Spinal cord (tissue), 9 donors: ENCODE measurements at regions not wholly inside any gene's neighbourhood (a gene's known extent, or its start where the extent isn't known, plus 50 kb on each side); places are given as distances from the start of the nearest gene placed in this dataset.

Experiments used
- DNase-seq, 6 donors: peaks; one replicate each; pipeline versions ENCODE4 v3.0.0 to v3.0.0-alpha.2; 2013 to 2015; ENCODE audit warnings: low spot score in 6 of 6, low read depth in 4 of 6
- H3K27ac ChIP-seq: one replicate; pipeline ENCODE4 v1.5.1; 2013; ENCODE audit warnings: low read depth, low read length, control low read depth
- H3K27me3 ChIP-seq: one replicate; pipeline ENCODE4 v1.6.1; 2013; ENCODE audit warnings: low read length; ENCODE audit not compliant: control insufficient read depth, insufficient read depth
- H3K36me3 ChIP-seq: one replicate; pipeline ENCODE4 v1.6.1; 2013; ENCODE audit warnings: low read length; ENCODE audit not compliant: control insufficient read depth, insufficient read depth
- H3K4me1 ChIP-seq: one replicate; pipeline ENCODE4 v1.6.1; 2013; ENCODE audit warnings: low read length; ENCODE audit not compliant: control insufficient read depth, insufficient read depth
- H3K4me3 ChIP-seq: one replicate; pipeline ENCODE4 v1.5.1; 2013; ENCODE audit warnings: low read depth, low read length, control low read depth
- H3K9me3 ChIP-seq: one replicate; pipeline ENCODE4 v1.6.1; 2013; ENCODE audit warnings: low read length; ENCODE audit not compliant: control insufficient read depth, insufficient read depth
- WGBS: methylation state at CpG from one replicate; pipeline ENCODE4 v1.1.5; 2013; ENCODE audit warnings: missing lambda C conversion rate; ENCODE audit not compliant: insufficient coverage; 5-methylcytosine and 5-hydroxymethylcytosine counted together
- donor health status: healthy.

DNA sequence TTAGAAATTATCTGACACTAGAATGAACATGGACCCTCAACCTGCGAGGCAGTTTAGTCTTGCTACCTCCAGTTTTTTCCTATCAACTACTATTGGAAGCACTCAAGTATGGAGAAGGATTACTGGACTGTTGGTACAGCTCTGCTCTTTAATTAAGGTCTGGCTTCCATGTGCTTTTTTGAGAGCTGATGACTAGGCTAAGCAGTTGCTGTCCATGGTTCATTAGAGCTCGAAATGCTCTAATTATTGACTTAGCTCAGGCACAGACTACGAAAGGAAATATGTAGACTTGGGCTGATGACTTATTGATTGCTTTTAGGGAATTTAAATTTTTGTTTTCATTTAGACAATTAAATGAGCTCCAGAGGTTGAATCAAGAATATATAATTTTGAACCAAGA, 1281.6 kb downstream of the HACE1 start:
- no peak overlapping the region for H3K4me3 ChIP-seq
- H3K4me1 ChIP-seq, result no peaks in the 10 kb centered on the region
- no peaks in the 10 kb centered on the region for H3K9me3 ChIP-seq
- no peak for DNase-seq
- no peaks in the 10 kb centered on the region for H3K27me3 ChIP-seq
- WGBS, result 100% methylated on average over 1 of the region's 3 CpGs
- no peaks in the 10 kb centered on the region for H3K36me3 ChIP-seq
- no peak overlapping the region for H3K27ac ChIP-seq

GRCh38 chr6:103570431-103570830, 1289.3 kb downstream of the HACE1 start:
- no CpG with 5 or more reads among the region's 2 CpGs for WGBS
- Histone ChIP-seq H3K4me3 (no peak overlapping the region), H3K36me3 (no peaks in the 10 kb centered on the region), H3K27ac (no peak overlapping the region), H3K4me1 (no peaks in the 10 kb centered on the region), H3K27me3 (no peaks in the 10 kb centered on the region), H3K9me3 (no peaks in the 10 kb centered on the region)
- peak in 2 of 6 donors; percentile 1 to 51 for DNase-seq

DNA sequence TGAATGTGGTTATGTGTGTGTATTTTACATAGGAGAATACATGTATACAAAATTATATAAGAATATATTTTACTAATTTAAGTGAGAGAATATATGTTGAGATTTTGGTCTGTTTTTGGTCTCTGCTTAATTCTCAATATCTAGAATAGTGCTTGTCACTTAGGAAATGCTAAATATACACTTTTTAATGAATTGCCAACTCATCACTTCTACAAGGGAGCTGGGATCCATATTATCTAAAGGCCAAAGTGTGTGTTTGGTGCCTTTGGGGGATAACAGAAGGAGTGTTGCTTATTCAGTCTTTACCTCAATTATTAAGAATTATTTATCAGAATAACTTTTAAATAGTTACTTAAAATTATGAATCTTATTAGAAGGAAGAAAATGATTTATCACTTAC, 1304.8 kb downstream of the HACE1 start:
- no peak for DNase-seq
- Histone ChIP-seq H3K27ac (no peak overlapping the region), H3K4me3 (no peak overlapping the region), H3K9me3 (no peaks in the 10 kb centered on the region), H3K4me1 (no peaks in the 10 kb centered on the region), H3K27me3 (no peaks in the 10 kb centered on the region), H3K36me3 (no peaks in the 10 kb centered on the region)

DNA sequence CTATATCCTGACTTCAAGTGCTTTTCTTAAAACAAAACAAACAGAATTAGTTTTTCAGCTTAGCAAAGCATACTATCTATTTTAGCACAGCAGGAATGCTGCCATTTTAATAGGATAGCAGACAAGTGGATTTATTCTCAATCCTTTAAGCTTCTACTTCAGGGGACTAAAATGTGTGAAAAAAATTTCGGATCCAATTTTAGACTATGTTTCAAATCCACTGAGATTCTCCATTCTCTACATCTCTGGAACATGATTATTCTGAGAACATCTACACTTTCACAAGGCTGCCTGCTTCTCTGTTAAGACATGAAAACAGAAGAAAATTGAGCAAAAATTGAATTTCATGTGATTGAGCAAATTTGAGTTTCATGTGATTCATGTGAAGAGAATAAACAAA, 1321.3 kb downstream of the HACE1 start:
- Histone ChIP-seq H3K4me1 (no peaks in the 10 kb centered on the region), H3K36me3 (no peaks in the 10 kb centered on the region), H3K27ac (no peak overlapping the region), H3K27me3 (no peaks in the 10 kb centered on the region), H3K9me3 (no peaks in the 10 kb centered on the region), H3K4me3 (no peak overlapping the region)
- WGBS, result no CpG with 5 or more reads among the region's 1 CpG
- peak in 2 of 6 donors; percentile 6 to 13 for DNase-seq

- Histone ChIP-seq H3K4me3 (no peak overlapping the region), H3K27me3 (no peaks in the 10 kb centered on the region), H3K27ac (no peak overlapping the region), H3K9me3 (no peaks in the 10 kb centered on the region), H3K4me1 (no peaks in the 10 kb centered on the region), H3K36me3 (no peaks in the 10 kb centered on the region)
- DNase-seq, result no peak
- WGBS, result 80% methylated on average over 1 of the region's 2 CpGs
Observed at GRCh38 chr6:103534814-103535213, 1324.9 kb downstream of the HACE1 start.

DNA sequence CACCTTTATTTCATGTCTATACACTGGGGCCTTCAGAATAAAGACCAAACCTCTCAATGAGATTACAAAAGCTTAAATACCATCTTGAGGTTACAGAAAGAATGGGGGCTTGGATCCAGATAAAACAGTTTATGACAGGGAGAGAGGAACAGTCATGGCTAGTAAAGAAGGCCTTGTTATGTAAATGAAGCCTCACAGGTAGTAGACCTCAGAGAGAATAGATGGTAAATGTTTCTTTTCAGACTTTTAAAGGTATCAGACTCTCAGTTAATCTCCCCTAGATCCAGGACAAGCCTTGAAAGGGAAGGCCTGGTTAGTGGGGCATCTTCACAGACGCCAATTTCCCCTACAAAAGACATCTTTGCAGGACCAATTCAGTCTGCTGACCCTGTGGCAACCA, 1325.6 kb downstream of the HACE1 start:
- Histone ChIP-seq H3K9me3 (no peaks in the 10 kb centered on the region), H3K36me3 (no peaks in the 10 kb centered on the region), H3K4me3 (no peak overlapping the region), H3K4me1 (no peaks in the 10 kb centered on the region), H3K27ac (no peak overlapping the region), H3K27me3 (no peaks in the 10 kb centered on the region)
- no CpG with 5 or more reads among the region's 1 CpG for WGBS
- no peak for DNase-seq

DNA sequence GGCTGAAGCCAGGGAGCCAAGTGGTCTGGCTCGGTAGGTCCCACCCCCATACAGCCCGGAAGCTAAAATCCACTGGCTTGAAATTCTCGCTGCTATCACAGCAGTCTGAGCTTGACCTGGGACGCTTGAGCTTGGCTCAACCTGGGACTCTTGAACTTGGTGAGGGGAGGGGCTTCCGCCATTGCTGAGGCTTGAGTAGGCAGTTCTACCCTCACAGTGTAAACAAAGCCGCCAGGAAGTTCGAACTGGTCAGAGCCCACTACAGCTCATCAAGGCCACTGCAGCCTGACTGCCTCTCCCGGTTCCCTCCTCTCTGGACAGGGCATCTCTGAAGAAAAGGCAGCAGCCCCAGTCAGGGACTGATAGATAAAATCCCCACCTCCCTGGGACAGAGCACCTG, 1337.7 kb downstream of the HACE1 start:
- 92% methylated on average over 8 of the region's 8 CpGs for WGBS
- no peak for DNase-seq
- Histone ChIP-seq H3K9me3 (no peaks in the 10 kb centered on the region), H3K27me3 (no peaks in the 10 kb centered on the region), H3K36me3 (no peaks in the 10 kb centered on the region), H3K4me1 (no peaks in the 10 kb centered on the region), H3K4me3 (no peak overlapping the region), H3K27ac (no peak overlapping the region)

DNA sequence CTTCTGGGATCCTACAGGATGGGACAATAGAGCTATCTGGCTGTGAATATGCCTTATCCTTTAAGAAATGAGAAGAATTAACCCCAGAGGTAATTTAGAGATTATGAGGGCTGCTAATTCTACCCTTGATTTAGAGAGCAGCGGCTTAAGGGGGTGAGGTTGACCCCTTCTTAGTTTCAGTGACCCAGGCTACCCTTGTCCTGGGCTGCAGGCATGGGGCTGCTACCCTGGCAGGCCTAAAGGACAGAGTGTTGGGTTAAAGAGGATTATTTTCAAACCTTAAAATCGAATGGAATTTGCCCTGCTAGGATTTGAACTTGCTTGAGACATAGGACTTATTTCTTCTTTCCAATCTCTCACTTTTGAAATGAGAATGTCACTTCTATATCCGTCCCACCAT, 1343.4 kb downstream of the HACE1 start:
- Histone ChIP-seq H3K4me1 (no peaks in the 10 kb centered on the region), H3K36me3 (no peaks in the 10 kb centered on the region), H3K27me3 (no peaks in the 10 kb centered on the region), H3K9me3 (no peaks in the 10 kb centered on the region), H3K27ac (no peak overlapping the region), H3K4me3 (no peak overlapping the region)
- 100% methylated on average over 1 of the region's 3 CpGs for WGBS
- no peak for DNase-seq

DNA sequence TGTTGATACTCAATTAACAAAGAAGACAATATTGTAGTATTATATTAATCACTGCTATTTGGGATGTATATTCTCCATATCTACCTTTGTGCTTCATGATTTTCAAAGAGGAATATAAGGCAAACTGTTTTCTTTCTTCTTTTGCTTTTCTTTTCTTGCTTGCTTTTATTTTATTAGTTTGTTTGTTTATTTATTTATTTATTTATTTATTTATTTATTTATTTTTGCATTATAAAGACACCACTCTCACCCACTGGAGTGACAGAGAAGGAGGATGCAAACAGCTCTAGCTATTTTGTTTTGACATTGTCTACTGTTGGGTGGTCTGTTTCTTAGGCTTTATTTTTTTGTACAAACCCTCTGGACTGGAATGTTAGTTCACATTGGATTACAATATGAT, 1352.7 kb downstream of the HACE1 start:
- Histone ChIP-seq H3K36me3 (no peaks in the 10 kb centered on the region), H3K9me3 (no peaks in the 10 kb centered on the region), H3K4me1 (no peaks in the 10 kb centered on the region), H3K4me3 (no peak overlapping the region), H3K27ac (no peak overlapping the region), H3K27me3 (no peaks in the 10 kb centered on the region)
- DNase-seq, result no peak

DNA sequence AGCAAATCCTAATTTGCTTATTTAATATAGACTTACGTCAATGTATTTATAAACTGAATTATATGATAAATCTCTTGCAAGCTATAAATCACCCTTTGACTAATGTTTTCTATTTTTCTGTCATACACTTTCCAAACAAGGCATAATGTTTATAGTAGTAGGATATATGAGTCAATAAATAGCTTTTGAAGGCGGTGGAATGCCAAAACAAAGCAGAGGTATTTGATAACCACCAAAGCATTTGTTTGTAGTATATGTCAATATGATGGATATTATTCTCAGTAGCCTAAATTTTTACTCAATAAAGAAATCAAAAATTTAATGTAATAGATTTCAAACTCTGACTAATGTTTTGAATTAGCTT, 1354.6 kb downstream of the HACE1 start:
- H3K27me3 ChIP-seq, result no peaks in the 10 kb centered on the region
- no CpG with 5 or more reads among the region's 2 CpGs for WGBS
- no peak overlapping the region for H3K4me3 ChIP-seq
- no peaks in the 10 kb centered on the region for H3K36me3 ChIP-seq
- H3K27ac ChIP-seq, result no peak overlapping the region
- H3K9me3 ChIP-seq, result no peaks in the 10 kb centered on the region
- DNase-seq, result no peak
- no peaks in the 10 kb centered on the region for H3K4me1 ChIP-seq
